SJSA1 (cell line): ENCODE measurements at regions not wholly inside any gene's neighbourhood (a gene's known extent, or its start where the extent isn't known, plus 50 kb on each side); places are given as distances from the start of the nearest gene placed in this dataset.
"Not testable (repeated sequence)": the region's sequence is repeated elsewhere in the genome, so short reads cannot be mapped to it uniquely, and the experiment has no call there.

Experiments
- DNase-seq, 2 experiments: peaks; one replicate each; pipeline ENCODE4 v3.0.0-alpha.2; 2015 to 2020; ENCODE audit warnings: low spot score in 2 of 2, low read depth in 1 of 2
- H3K27ac ChIP-seq: fragments of 250-450 bp; sonication (Bioruptor Pico); 2 replicates; pipeline ENCODE4 v1.5.1; 2020; ENCODE audit warnings: mild to moderate bottlenecking, moderate library complexity
- H3K27me3 ChIP-seq: fragments of 250-450 bp; sonication (Bioruptor Pico); replicated peaks from 2 replicates; pipeline ENCODE4 v1.5.1; 2020; ENCODE audit warnings: mild to moderate bottlenecking, moderate library complexity
- H3K36me3 ChIP-seq: fragments of 250-450 bp; sonication (Bioruptor Pico); 2 replicates; pipeline ENCODE4 v1.5.1; 2020; ENCODE audit warnings: mild to moderate bottlenecking
- H3K4me1 ChIP-seq: fragments of 250-450 bp; sonication (Bioruptor Pico); replicated peaks from 2 replicates; pipeline ENCODE4 v1.6.1; 2021; ENCODE audit warnings: mild to moderate bottlenecking
- H3K4me3 ChIP-seq: fragments of 250-450 bp; sonication (Bioruptor Pico); 2 replicates; pipeline ENCODE4 v1.5.1; 2020; ENCODE audit warnings: mild to moderate bottlenecking
- H3K9me3 ChIP-seq: fragments of 250-450 bp; sonication (Bioruptor Pico); replicated peaks from 2 replicates; pipeline ENCODE4 v1.5.1; 2020; ENCODE audit warnings: mild to moderate bottlenecking

- Histone ChIP-seq H3K36me3 (no peaks in the 10 kb centered on the region), H3K4me3 (no peak overlapping the region), H3K27ac (no peak overlapping the region), H3K4me1 (no peaks in the 10 kb centered on the region), H3K9me3 (no peaks in the 10 kb centered on the region), H3K27me3 (no peaks in the 10 kb centered on the region; the same call in 1 of the 2 replicates)
- no peak for DNase-seq
Observed at GRCh38 chr2:75896779-75897366, 186.2 kb upstream of the GCFC2 start.

- no peaks in the 10 kb centered on the region for H3K9me3 ChIP-seq
- no peak for DNase-seq
- no peaks in the 10 kb centered on the region for H3K4me1 ChIP-seq
Observed at GRCh38 chr2:75894170-75894569, 183.5 kb upstream of the GCFC2 start.

GRCh38 chr2:75892490-75892889, 181.8 kb upstream of the GCFC2 start:
- H3K27me3 ChIP-seq: no peaks in the 10 kb centered on the region; the same call in 1 of the 2 replicates
- H3K9me3 ChIP-seq: no peaks in the 10 kb centered on the region
- H3K27ac ChIP-seq: no peak overlapping the region
- DNase-seq: no peak
- H3K36me3 ChIP-seq: no peaks in the 10 kb centered on the region
- no peaks in the 10 kb centered on the region for H3K4me1 ChIP-seq
- no peak overlapping the region for H3K4me3 ChIP-seq

More at GRCh38 chr2:75894170-75894569, 183.5 kb upstream of the GCFC2 start:
- Histone ChIP-seq H3K27me3 (no peaks in the 10 kb centered on the region; the same call in 1 of the 2 replicates), H3K4me3 (no peak overlapping the region), H3K27ac (no peak overlapping the region), H3K36me3 (no peaks in the 10 kb centered on the region)

- no peaks in the 10 kb centered on the region for H3K36me3 ChIP-seq
Observed at GRCh38 chr2:75882530-75882929, 171.8 kb upstream of the GCFC2 start.

GRCh38 chr2:75875606-75876005, 164.9 kb upstream of the GCFC2 start:
- not testable (repeated sequence) for H3K4me1 ChIP-seq, H3K36me3 ChIP-seq, H3K27me3 ChIP-seq, H3K9me3 ChIP-seq, H3K4me3 ChIP-seq, DNase-seq, H3K27ac ChIP-seq

More at GRCh38 chr2:75882530-75882929, 171.8 kb upstream of the GCFC2 start:
- no peaks in the 10 kb centered on the region for H3K27me3 ChIP-seq
- no peak overlapping the region for H3K4me3 ChIP-seq
- no peaks in the 10 kb centered on the region for H3K9me3 ChIP-seq
- no peak overlapping the region for H3K27ac ChIP-seq
- no peak for DNase-seq
- no peaks in the 10 kb centered on the region for H3K4me1 ChIP-seq

- not testable (repeated sequence) for H3K36me3 ChIP-seq, H3K9me3 ChIP-seq, H3K27ac ChIP-seq, H3K4me1 ChIP-seq, H3K4me3 ChIP-seq, H3K27me3 ChIP-seq, DNase-seq
Observed at GRCh38 chr2:75871762-75872614, 161.3 kb upstream of the GCFC2 start.

GRCh38 chr2:75870651-75871137, 160.0 kb upstream of the GCFC2 start:
- H3K4me3 ChIP-seq: no peak overlapping the region
- no peaks in the 10 kb centered on the region for H3K9me3 ChIP-seq
- no peak for DNase-seq
- no peaks in the 10 kb centered on the region for H3K4me1 ChIP-seq
- no peak overlapping the region for H3K27ac ChIP-seq
- H3K27me3 ChIP-seq: no peaks in the 10 kb centered on the region
- no peaks in the 10 kb centered on the region for H3K36me3 ChIP-seq

GRCh38 chr2:75870133-75870532, 159.4 kb upstream of the GCFC2 start:
- Histone ChIP-seq H3K9me3 (no peaks in the 10 kb centered on the region), H3K36me3 (no peaks in the 10 kb centered on the region), H3K4me1 (no peaks in the 10 kb centered on the region), H3K4me3 (no peak overlapping the region), H3K27me3 (no peaks in the 10 kb centered on the region), H3K27ac (no peak overlapping the region)
- DNase-seq: no peak

GRCh38 chr2:75865702-75866101, 155.0 kb upstream of the GCFC2 start:
- Histone ChIP-seq H3K4me1 (no peaks in the 10 kb centered on the region), H3K27me3 (0 out of 2 replicates have a peak, but pooled peaks cover 4% of the 10 kb centered on the region), H3K4me3 (no peak overlapping the region), H3K9me3 (no peaks in the 10 kb centered on the region), H3K27ac (no peak overlapping the region), H3K36me3 (no peaks in the 10 kb centered on the region)
- DNase-seq: no peak

GRCh38 chr2:75865083-75865482, 154.4 kb upstream of the GCFC2 start:
- Histone ChIP-seq H3K27me3 (0 out of 2 replicates have a peak, but pooled peaks cover 4% of the 10 kb centered on the region), H3K27ac (no peak overlapping the region), H3K9me3 (no peaks in the 10 kb centered on the region), H3K4me1 (no peaks in the 10 kb centered on the region), H3K4me3 (no peak overlapping the region), H3K36me3 (no peaks in the 10 kb centered on the region)
- no peak for DNase-seq

GRCh38 chr2:75862547-75862946, 151.8 kb upstream of the GCFC2 start:
- H3K4me1 ChIP-seq: no peaks in the 10 kb centered on the region
- 0 out of 2 replicates have a peak, but pooled peaks cover 4% of the 10 kb centered on the region for H3K27me3 ChIP-seq
- H3K9me3 ChIP-seq: no peaks in the 10 kb centered on the region
- H3K36me3 ChIP-seq: no peaks in the 10 kb centered on the region
- H3K27ac ChIP-seq: no peak overlapping the region
- no peak for DNase-seq
- H3K4me3 ChIP-seq: no peak overlapping the region

- DNase-seq: no peak
- Histone ChIP-seq H3K36me3 (no peaks in the 10 kb centered on the region), H3K9me3 (no peaks in the 10 kb centered on the region), H3K4me3 (no peak overlapping the region), H3K27ac (no peak overlapping the region), H3K27me3 (peaks cover 5% of the 10 kb centered on the region; the same call in 1 of the 2 replicates), H3K4me1 (no peaks in the 10 kb centered on the region)
Observed at GRCh38 chr2:75853436-75853835, 142.7 kb upstream of the GCFC2 start.

GRCh38 chr2:75852639-75853038, 141.9 kb upstream of the GCFC2 start:
- no peak for DNase-seq
- Histone ChIP-seq H3K4me3 (no peak overlapping the region), H3K27ac (no peak overlapping the region), H3K27me3 (peaks cover 5% of the 10 kb centered on the region; the same call in 1 of the 2 replicates), H3K36me3 (no peaks in the 10 kb centered on the region), H3K4me1 (no peaks in the 10 kb centered on the region), H3K9me3 (no peaks in the 10 kb centered on the region)

- no peaks in the 10 kb centered on the region for H3K9me3 ChIP-seq
- no peak overlapping the region for H3K27ac ChIP-seq
- no peaks in the 10 kb centered on the region for H3K36me3 ChIP-seq
- H3K27me3 ChIP-seq: peaks cover 7% of the 10 kb centered on the region; the same call in 1 of the 2 replicates
- H3K4me3 ChIP-seq: no peak overlapping the region
- no peak for DNase-seq
- no peaks in the 10 kb centered on the region for H3K4me1 ChIP-seq
Observed at GRCh38 chr2:75846683-75847190, 136.0 kb upstream of the GCFC2 start.
